ENCODE measurements at regions not wholly inside any gene's neighbourhood (a gene's known extent, or its start where the extent isn't known, plus 50 kb on each side); places are given as distances from the start of the nearest gene placed in this dataset.
A peak's percentile ranks its signal among the peaks of the same experiment; 100 is the strongest.
"Not testable (repeated sequence)": the region's sequence is repeated elsewhere in the genome, so short reads cannot be mapped to it uniquely, and the experiment has no call there.

DNA sequence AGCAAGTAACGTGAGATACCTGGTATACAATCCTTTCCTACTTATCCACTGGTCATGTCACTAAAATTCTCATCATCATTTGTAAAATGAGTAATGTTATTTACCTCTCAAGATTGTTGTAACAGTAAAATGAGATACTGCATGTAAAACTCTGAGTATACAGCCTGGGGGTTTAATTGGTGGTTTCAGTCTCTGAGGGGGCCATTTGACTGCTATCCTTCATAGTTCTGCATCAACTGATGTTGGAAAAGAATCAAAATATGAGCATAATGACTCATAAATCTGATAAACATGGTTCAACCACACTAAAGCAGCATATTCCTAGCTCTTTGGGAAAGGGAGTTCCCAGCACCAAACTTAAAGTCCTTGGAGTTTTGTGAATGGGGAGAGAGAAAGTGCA, 181.0 kb upstream of the GHR start:
- DNase-seq (ENCODE audit: low spot score), result no peak

DNA sequence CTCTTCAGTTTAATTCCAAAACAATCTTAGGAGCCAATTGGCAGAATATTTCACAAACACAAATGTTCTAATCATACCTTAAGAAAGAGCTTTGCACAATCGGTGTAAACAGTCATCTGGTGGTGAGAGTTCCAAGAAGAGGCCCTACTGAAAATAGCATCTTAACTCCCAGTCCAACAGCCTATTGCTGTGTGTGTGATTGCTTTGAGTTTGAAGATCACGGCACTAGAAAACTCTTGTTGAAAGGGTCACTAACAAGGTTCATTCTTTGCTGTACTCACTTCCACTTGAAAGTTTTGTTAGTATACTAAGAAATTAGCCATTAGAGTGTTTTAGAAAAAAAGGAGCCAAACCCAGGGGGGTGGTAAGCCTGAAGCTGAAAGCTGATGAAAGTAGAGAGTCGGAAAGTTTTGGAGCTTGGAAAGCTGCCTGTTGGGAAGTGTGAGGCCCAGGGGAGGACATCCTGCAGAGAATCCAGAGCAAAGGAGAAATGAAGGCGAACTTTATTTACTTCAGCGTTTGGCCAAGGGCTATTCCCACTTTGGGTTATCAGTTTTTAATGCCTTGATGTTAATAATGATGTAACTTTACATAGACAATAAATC, 180.3 kb upstream of the GHR start:
- DNase-seq (ENCODE audit: low spot score), result no peak

DNA sequence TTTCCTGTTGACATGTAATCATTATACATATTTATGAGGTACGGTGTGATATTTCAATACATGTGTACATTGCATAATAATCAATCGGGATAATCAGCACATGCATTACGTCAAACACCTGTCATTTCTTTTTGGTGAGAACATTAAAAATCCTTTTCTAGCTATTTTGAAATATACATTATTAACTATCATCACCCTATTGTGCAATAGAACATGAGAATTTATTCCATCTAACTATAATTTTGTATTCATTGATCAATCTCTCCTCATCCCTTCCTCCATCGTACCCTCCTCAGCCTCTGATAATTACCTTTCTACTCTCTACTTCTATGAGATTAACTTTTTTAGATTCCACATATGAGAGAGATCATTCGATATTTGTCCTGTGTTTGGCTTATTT, 170.9 kb upstream of the GHR start:
- DNase-seq (ENCODE audit: low spot score), result no peak

DNA sequence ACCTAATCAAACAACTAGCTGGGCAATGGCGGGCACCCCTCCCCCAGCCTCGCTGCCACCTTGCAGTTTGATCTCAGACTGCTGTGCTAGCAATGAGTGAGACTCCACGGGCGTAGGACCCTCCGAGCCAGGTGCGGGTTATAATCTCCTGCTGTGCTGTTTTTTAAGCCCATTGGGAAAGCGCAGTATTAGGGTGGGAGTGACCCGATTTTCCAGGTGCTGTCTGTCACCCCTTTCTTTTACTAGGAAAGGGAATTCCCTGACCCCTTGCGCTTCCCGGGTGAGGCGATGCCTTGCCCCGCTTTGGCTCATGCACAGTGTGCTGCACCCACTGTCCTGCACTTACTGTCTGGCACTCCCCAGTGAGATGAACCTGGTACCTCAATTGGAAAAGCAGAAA, 163.3 kb upstream of the GHR start:
- DNase-seq (ENCODE audit: low spot score), result not testable (repeated sequence)

DNA sequence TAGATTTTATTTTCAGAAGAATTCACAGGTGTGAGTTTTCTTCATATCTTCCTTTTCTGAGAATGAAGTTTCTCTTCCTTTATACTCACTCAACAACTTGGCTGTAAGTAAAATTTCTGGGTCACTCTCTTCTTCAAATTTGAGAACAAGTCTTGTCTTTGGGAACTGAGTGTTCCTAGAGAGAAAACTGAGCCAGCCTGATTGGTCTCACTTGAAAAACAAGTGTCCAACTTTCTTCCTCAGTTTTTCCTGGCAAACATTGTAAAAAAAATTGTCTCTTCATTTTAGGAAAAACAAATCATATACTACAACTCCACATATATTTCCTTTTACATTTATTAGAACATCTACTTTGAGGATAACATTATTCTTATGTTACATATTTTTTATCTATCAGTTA, 156.1 kb upstream of the GHR start:
- no peak for DNase-seq (ENCODE audit: low spot score)

DNA sequence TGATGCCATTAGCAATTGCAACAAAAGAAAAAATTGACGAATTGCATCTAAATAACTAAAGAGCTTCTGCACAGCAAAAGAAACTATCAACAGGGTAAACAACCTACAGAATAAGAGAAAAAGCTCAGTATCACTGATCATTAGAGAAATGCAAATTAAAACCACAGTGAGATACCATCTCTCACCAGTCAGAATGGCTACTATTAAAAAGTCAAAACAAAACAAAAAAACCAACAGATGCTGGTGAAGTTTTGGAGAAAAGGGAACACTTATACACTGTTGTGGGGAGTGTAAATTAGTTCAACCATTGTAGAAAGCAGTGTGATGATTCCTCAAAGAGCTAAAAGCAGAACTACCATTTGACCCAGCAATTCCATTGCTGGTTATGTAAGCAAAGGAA, 155.1 kb upstream of the GHR start:
- not testable (repeated sequence) for DNase-seq (ENCODE audit: low spot score)

DNA sequence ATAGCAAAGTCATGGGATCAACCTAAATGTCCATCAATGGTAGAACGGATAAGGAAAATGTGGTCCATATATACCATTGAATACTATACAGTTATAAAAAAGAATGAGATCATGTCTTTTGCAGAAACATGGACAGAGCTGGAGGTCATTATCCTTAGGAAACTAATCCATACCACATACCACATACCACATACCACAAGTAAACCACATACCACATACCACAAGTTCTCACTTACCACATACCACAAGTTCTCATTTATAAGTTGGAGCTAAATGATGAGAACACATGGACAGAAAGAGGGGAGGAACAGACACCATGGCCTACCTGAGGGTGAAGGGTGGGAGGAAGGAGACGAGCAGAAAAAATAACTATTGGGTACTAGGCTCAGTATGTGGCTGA, 154.6 kb upstream of the GHR start:
- DNase-seq (ENCODE audit: low spot score), result no peak

DNA sequence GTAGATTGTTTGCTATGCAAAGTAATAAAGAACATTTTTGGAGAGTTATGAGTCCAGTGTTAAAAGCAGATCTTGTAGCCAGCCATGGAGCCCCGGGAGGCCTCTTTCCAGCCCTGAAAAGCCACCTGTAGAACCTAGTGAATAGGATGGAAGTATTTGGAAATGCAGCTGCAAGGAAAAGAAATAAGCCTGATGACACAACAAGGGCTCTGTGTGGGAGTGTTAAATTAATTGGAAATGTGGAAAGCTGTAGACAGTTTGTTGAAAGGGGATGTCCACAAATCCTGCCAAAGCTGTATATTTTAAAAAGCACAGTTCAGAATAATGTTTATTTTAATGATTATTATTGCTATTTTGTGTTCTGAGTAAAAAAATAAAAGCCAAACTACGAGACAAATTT, 152.5 kb upstream of the GHR start:
- no peak for DNase-seq (ENCODE audit: low spot score)

DNA sequence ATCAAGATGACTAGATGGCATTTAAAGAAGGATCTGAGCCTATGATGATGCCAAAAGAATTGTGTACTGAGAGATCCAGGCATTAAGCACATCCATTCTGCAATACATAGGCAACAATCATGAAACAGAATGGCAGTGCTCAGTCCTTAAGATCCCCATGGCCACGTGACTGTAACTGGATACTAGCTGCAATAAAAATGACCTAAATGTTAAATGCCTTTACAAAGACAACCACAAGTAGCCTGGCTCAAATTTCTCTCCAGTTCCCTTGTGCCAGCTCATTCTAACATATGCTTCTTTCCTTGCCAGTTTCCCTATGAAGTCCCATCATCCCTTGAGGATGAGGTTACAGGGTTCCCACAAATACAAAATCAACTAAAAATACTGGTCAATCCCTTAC, 148.3 kb upstream of the GHR start:
- DNase-seq (ENCODE audit: low spot score), result no peak

DNA sequence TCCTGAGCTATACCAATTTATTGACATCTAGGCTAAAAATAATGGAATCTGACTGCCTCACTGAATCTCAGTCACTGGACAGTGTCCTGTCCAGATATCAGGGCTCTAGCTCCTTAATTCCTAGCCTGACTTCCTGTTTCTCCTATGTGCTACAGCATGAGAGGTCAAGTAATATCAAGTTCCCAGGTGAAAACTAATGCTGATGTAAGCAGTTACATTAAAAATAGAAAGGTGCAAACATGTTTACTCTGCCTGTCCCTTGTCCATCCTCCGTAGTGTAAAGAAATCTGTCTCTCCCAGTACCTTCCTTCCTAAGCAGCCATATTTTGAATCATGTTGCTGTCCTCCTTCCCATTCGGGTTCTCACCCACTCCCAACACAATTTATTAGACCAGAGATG, 145.9 kb upstream of the GHR start:
- DNase-seq (ENCODE audit: low spot score), result no peak

DNA sequence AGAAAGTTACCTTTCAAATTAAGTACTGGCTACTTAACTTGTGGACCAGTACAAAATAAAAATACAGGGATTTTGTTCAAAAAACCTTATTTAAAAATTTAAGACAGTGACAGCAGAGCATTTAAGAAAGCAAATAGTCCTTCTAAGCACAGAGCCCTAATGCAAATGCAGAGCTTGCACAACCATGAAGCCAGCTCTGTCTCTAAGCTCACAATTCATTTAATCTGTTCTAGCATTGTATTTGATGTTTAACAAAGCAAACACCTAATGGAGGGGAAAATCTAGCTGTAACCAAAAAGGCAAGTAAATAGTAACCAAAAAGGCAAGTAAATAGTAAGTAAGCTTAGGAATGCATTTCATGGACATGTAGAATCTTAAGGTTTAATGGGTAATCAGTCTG, 138.7 kb upstream of the GHR start:
- no peak for DNase-seq (ENCODE audit: low spot score)

DNA sequence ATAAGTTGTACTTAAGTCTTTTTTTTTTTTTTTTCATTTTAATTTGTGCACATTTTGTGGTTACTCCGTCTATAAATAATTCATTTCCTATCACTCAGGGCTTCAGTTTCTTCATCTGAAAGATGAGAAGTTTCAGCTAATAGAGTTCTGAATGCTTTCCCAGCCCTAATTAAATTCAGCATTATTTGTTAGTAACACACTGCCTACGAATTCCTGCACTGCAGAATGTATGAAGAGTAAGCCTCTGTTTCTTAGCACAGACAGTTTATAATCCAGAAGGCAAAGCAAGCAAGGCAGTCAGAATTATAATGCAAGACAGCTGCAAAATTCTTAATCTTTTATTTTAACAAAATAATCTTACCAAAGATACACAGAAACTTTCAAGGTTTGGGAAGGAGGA, 138.0 kb upstream of the GHR start:
- peak; percentile 20 for DNase-seq (ENCODE audit: low spot score)

DNA sequence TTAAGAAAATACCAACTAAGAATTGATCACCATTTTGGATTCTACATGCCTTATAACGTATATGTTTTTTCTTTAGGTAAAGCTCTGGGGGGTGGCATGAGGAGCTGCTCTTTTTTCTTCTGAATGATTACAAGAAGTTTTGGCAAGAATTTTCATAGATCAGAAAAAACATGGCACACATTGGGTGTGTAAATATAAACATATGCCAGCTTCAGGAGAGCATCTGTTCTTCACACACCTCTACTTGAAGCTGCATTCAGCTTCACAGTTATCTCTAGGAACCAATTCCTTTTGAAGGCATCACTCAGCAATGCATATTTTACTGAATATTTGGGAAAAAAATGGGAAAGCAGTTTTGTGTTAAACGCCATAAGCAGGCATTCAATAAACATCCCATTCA, 122.7 kb upstream of the GHR start:
- no peak for DNase-seq (ENCODE audit: low spot score)

DNA sequence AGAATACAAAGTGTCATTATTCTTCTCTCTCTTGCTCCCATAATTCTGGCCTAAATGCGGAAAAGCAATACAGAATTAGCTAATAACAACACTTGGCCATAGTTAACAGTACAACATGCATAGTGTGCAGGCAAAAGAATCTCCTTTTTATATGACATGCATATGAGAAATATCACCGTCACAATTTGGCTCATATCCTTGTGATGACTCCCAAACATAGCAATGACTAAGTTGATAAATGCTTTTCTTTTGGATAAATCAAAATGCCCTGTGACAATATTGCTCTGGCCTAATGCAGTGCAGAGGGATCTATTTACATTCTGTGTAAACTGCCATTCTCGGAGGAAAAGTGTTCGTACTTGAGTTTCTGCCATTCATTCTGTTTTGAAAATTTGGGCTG, 121.9 kb upstream of the GHR start:
- DNase-seq (ENCODE audit: low spot score), result no peak

DNA sequence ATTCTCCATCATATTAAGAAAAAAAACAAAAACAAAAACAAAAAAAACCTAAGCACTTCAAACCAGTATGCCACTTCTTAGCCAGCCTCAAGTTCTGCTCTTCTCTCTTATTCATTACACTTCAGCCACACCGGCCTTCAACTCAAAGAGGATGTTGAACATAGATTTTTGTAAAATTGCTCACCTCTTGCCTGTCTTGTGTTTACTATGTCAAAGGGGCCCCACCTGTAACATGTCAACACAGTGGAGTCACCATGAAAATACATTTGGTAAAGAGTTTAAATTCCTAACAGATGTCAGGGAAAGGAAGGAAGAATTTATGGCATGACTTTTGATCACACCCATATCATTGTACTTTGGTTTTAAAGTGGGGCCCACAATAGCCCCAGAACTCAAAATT, 121.1 kb upstream of the GHR start:
- no peak for DNase-seq (ENCODE audit: low spot score)

DNA sequence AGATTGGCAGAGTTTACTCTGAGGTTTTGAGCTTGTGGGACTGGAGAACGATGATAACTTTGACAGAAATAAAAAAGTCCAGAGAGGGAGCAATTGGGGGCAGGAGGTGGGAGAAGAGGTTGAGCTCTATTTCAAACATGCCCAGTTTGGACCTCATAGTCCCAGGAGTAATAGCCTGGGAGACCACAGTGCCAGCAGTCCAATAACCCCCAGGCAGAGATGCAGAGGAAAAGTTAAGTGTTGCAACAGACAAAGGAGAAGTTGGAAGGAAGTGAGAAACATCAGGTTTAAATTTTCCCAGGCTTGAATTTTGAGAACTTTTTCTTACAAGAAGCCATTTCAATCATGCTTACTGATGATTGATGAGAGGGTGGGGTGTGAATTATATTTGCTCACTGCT, 117.0 kb upstream of the GHR start:
- DNase-seq (ENCODE audit: low spot score), result no peak

DNA sequence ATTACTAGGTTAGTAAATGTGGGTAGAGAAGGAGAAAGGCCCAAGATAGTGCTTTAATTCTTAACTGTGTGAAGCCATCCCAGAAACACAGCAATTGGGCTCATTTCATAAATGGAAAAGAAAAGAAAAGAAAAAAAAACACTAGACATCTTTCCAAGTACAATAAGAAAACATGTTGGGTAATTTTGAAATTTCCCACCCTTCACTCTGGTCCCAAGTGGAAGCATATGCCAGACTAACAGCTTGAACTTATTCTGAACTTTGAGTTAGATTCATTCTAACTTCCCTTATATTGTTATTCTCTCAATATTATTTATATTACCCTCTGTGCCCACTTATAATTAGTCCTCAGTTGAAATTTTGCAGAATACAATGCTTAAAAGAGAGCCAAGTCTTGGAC, 113.4 kb upstream of the GHR start:
- DNase-seq (ENCODE audit: low spot score), result no peak

DNA sequence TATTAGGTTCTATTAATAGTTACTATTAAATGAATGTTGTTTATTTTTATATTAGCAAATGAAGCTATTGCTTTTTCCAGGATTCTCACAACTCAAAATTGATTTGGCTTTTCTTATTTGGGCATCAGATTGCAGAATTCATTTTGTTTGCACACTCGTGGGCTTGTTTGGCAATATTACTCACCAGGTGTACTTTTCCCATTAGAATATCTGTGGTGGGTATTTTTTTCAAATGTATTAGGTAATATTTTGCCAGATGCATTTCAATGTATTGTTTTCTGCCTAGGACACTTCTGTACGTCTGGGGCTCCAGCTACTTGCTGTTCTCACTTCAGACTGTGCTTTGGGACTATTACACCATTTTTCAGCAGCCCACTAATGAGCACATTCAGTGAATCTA, 108.0 kb upstream of the GHR start:
- no peak for DNase-seq (ENCODE audit: low spot score)

DNA sequence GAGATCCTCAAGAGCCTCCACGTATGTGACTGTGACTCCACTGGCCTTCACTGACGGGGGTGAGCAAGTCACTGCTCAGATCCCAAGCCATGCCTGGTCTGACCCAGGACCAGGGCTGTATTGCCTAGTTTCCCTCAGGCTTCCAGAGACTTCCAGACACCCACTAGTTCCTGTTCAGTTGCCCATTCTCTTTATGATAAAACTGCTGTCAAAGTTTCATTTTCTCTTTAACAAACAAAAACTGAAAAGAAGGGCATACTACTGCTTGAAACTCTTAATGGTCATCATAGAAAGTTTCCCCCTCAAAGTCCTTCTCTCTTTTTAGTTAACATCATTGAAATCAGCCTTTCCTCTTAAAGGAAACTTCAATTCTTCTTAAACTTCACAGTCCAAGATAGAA, 105.7 kb upstream of the GHR start:
- DNase-seq (ENCODE audit: low spot score), result no peak

DNA sequence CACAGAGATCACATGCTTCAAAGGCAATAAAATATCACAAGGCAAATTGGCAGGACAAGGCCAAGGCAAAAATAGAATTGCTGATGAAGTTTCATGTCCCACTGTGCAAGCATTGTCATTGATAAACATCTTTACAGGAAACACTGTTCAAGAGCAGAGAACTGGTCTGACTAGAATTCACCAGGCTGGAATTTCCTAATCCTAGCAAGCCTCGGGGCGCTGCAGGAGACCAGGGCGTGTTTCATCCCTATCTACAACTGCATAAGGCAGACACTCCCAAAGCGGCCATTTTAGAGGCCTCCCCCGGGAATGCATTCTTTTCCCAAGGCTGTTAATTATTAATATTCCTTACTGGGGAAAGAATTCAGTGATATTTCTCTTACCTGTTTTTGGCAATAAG, 103.7 kb upstream of the GHR start:
- DNase-seq (ENCODE audit: low spot score), result not testable (repeated sequence)

DNA sequence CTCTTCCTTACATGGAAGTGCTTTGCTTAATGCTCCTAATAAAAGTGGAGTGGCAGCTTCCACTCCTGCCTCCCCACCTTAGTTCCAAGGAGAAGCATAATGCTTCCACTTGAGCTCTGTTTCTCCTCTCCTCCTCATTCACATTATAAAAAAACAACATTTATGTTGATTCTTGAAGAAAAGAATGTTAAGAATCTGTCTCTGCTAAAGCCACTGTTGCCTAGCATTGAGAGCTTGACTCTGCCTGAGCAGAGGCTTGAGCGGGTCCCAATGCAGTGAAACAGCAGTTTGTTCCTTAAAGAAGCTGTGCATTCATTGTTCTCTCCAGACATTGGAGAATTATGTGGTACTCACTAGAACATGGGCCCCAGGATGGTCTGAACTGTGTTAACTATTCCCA, 101.5 kb upstream of the GHR start:
- no peak for DNase-seq (ENCODE audit: low spot score)

DNA sequence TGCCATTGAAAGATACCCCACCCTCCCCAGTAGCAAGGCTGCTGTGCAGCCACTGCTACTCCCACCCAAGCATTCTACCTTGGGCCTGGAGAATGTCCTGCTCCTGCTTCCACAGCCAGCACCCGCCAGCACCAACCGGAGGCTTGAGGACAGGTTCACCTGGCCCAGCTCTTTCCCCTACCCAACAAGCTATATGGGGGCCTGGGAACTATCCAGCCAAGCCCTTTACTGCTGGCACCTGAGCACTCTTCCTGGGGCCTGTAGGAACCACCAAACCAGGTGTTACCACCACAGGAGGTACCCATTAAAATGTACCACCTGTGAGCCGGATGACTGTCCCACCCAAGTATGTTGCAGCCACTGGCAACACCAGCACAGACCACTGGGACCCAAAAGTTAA, 86.1 kb upstream of the GHR start:
- DNase-seq (ENCODE audit: low spot score), result no peak

DNA sequence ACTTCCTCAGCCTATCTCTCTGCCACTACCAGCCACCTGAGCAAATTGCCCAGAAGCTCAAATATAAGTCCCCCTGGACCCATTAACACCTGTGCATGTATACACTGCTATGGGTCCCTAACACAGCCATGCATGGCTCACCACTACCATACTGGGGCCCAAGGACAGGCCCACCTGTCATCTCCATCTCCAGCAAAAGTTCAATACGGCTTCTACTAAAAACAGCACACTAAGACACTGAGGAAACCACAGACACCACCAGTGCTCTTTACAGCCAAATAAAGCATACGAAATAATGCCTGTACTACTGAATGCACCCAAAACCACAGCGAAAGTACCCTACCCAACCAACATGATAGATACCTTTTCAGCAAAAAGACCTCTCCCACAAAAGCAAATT, 85.6 kb upstream of the GHR start:
- no peak for DNase-seq (ENCODE audit: low spot score)

DNA sequence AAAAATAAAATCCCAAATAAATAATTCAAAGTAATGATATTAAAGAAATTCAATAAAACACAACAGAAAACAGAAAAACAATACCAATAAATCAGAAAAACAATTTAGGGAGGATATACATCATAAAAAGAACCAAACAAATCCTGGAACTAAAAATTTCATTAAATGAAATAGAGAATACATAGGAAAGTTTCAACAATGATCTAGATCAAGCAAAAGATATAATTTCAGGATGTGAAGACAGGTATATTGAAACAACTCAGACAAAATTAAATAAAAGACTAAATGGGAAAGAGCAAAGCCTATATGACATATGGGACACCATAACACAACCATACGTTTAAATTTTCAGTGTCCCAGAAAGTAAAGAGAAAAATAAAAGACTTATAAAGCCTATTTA, 85.1 kb upstream of the GHR start:
- no peak for DNase-seq (ENCODE audit: low spot score)

DNA sequence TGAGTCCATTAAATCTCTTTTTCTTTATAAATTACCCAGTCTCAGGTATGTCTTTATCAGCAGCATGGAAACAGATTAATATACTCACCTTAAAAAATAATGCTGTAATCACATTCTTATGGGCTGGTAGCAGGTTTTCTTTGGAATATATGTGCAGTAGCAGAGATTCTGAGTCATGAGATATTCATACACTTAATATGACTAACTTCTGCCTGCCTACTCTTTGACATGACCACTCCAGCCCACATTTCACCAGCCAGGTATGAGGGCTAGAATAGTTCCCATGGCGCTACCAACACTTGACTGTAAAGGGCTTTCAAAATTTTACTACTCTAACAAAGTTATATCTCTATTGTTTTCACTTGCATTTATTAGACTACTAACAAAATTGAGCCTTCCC, 74.1 kb upstream of the GHR start:
- DNase-seq (ENCODE audit: low spot score), result no peak
